H4 (cell line): ENCODE measurements at regions not wholly inside any gene's neighbourhood (a gene's known extent, or its start where the extent isn't known, plus 50 kb on each side); places are given as distances from the start of the nearest gene placed in this dataset.
"Not testable (repeated sequence)": the region's sequence is repeated elsewhere in the genome, so short reads cannot be mapped to it uniquely, and the experiment has no call there.

ENCODE experiments used
- DNase-seq: peaks from one replicate; pipeline ENCODE4 v3.0.0-alpha.2; 2015; ENCODE audit warnings: low spot score

DNA sequence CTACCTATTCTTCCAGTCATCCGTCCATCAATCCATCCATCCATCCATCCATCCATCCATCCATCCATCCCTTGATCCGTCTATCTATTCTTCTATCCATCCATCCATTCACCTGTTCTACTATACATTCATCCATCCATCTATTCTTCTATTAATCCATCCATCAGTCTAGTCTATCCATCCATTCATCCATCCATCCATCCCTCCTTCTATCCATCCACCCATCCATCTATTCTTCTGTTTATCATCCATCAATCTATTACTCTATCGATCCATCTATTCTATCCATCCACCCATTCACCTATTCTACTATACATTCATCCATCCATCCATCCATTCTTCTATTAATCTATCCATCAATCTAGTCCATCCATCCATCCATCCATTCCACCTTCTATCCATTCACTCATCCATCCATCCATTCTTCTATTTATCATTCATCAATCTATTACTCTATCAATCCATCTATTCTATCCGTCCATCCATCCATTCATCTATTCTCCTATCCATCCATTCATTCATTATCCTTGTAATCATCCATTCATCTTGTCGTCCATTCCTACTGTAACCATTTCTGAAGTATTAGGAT lies 110.4 kb upstream of the ZNF516 start:
- no peak for DNase-seq

DNA sequence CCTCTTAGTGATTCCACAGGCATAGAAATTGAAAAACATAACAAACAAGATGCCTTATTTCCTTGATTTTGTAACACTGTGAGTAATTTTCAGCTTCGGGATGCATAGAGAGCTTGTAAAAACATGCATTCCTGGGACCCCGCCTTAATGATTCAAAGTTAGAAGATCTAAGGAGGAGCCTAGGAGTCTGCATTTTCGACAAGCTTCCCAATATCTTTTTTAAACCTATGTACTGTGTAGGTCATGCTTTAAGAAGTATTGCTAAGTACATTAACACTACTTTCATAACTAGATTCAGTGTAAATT lies 109.8 kb upstream of the ZNF516 start:
- DNase-seq, result no peak

DNA sequence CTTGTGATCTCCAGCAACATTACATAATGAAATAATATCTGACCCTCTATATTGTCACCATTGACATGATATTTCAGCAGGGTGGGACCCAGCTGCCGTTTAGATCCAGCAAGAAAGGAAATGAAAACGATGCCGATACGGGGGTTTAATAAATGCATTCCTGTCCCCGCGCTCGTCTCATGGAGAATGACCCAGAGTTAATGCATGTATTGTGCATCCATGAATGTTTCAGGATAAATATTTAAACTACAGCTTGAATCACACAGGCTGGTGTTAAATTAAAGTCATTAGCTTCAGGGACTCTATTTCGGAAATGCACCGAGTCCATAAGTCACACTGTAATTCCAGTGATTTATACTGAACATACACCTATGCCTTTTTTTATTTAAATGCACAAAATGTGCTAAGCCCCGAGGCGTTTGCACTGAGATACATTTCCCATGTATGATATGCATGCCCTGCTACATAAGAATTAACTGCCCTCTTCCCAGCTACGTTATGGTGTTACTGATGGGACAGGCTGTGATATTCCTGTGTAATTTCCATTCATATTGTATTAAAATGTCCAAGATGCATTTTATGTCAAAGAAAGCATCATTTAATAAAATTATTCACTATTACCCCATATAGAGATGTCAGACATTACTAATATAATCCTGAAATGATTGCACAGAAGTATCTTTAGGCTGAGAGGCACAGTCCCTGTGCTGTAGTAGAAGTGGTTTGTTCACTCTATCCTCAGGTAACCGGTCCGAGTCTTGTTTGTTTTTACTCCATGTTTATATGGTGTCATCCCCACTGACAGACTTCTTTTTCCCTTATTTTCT lies 109.3 kb upstream of the ZNF516 start:
- DNase-seq, result no peak

DNA sequence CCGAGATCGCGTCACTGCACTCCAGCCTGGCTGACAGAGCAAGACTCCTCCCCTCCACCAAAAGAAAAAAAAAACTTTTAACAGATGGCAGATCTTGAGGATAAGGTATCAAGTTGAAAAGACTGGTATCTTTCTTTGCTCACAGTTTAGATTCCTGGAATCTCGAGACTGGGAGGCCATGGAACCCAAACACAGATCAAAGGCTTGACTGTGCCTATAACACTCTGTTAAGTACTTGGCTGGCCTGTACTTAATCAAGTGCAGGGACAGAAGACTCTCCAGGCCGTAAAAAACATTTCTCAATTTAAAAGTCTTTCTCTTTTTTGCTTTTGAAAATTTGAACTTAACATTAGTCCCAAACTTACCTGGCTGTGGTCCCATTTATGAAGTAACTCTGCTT lies 107.1 kb upstream of the ZNF516 start:
- DNase-seq, result no peak

DNA sequence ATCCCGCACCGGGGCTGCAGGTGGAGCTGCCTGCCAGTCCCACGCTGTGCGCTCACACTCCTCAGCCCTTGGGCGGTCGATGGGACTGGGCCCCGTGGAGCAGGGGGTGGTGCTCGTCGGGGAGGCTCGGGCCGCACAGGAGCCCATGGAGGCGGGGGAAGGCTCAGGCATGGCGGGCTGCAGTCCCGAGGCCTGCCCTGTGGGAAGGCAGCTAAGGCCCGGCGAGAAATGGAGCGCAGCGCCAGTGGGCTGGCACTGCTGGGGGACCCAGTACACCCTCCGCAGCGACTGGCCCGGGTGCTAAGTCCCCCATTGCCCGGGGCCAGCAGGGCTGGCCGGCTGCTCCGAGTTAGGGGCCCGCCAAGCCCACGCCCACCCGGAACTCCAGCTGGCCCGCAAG lies 105.0 kb upstream of the ZNF516 start:
- DNase-seq, result not testable (repeated sequence)

DNA sequence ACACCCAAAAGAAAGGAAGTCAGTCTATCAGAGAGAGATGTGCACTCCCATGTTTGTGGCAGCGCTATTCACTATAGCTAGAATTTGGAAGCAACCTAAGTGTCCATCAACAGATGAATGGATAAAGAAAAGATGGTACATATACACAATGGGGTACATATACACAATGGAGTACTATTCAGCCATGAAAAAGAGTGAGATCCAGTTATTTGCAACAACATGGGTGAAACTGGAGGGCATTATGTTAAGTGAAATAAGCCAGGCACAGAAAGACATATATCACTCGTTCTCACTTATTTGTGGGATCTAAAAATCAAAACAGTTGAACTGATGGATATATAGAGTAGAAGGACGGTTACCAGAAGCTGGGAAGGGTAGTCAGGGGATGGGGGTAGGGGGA lies 99.9 kb upstream of the ZNF516 start:
- no peak for DNase-seq

DNA sequence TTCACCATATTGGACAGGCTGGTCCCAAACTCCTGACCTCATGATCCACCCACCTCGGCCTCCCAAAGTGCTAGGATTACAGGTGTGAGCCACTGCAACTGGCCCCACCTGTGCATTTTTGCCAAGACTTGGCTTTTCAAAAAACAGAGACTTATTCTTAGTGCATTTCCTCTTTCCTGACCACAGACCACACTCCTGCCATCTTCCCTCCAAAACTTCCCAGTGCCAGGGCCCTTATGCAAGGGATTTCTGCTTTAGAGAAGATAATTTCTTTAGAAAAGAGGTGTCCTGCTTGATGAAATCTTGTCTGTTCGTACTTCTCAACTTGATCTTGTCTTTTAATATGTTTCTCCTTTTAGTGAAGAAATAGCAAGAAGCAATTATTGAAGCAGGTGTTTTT lies 98.8 kb upstream of the ZNF516 start:
- no peak for DNase-seq

DNA sequence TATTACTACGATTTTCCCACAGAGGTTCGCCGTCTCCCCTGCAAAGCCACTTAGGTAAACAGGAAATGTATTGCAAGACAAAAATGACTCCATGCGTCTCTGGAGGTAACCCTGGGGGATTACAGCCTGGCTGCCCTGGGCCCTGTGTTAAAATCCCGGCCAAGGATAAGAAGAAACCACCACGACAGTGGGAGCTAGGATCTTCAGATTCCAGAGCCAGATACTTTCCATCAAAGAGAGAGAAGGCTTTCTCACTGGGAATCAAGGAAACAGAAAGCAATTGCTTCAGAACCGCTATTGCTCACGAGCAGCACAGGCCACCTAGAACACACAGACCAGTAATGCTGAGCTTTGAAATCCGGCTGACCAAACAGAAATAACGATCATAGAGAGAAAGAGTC lies 97.9 kb upstream of the ZNF516 start:
- DNase-seq, result peak; percentile 52

DNA sequence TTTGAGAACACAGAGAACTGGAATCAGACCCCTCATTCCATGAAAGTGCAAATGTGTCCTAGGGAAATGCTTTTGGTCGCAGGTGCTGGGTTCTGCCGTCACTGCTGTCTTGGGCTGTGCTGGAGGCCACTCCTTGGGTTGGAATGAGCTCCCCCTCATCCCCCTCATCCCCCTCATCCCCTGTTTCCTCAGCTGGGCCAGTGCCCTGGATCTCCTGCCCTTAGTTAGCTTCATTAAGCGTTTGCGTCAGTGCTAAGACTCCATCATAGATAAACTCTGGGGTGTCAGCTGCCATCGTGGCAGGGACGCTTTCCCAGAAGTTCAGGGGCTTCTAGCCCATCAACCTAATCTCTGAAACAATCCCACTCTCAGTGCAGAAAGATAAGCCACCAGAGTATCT lies 97.1 kb upstream of the ZNF516 start:
- DNase-seq, result no peak

DNA sequence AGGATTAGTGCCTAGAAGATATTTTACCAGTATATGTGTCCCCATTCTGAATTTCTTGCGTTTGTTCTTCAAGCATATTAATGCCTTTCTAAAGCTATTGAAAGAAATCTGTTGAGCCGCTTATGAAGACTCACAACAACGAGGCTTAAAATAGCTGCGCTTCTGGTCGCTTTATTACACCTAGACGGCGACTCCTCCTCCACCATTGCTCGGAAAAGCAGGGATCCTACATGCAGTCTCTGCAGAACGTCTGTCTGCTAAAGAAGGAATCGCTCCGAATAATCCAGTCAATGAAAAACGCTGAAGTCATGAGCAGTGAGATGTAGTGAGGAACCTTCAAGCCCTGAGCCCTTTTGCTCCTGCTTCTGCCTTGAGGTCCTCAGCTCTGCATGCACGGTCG lies 94.8 kb upstream of the ZNF516 start:
- no peak for DNase-seq

DNA sequence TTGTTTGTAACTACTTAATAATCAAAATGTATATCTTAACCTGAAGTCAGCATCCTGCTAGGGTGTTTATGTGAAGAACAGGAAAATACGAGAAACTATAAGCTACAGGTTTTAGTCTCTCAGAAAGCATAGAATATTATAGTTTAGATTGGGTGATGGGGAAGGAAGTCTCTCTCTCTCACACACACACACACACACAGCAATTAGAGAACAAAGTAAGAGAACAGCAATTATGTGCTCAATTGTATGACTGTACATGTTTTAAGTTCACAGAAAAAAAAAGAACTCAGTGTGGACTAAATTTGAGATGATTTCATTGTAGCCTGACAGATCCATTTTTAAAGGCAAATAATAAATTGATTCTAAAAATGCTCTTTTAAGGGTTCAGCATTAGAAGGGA lies 94.3 kb upstream of the ZNF516 start:
- DNase-seq, result no peak

DNA sequence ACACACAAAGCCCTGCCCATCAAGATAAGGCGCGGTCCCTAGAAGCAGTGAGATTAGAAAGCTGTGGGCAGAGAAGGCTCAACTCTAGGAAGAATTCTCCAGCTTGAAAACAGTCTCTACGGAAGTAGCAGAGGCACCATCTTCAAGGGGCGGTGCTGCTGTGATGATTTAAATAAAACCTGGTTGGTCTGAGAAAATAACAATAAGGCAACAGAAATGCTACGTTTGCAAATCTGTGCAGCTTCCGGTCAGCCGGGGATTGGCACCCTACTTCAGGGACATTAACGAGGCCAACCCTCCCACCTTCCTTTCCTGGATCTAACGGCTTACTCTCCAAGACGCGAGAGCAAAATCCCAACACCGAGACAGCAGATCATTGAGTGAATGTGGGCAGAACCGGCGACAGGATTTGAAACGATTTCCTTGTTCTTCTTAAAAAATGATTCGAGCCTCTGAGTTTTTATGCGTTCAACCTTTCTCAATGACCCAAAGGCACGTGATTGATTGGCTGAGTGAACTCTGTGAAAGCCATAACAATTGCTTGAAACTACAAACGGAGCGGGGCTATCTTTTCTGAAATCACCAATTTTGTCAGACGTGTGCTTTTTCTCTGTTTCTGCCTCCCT lies 93.7 kb upstream of the ZNF516 start:
- DNase-seq, result no peak

DNA sequence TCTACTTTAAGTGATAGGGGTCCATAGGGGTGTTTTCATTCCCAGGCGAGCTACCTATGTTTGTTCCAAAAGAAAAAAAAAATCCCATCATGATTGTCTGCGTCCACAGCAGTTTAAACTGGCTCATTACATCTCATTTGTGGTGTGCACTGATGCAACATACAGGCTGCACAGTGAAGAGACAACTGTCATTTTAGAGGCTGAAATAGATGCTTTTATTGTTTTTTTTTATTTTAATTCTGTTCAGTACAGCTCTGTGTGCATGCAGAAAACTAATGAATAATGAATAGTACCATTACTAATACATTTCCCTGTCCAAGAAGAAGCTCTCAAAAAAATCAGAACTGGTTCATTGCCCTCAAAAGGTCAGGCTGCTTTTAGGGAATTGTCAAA lies 92.8 kb upstream of the ZNF516 start:
- no peak for DNase-seq

DNA sequence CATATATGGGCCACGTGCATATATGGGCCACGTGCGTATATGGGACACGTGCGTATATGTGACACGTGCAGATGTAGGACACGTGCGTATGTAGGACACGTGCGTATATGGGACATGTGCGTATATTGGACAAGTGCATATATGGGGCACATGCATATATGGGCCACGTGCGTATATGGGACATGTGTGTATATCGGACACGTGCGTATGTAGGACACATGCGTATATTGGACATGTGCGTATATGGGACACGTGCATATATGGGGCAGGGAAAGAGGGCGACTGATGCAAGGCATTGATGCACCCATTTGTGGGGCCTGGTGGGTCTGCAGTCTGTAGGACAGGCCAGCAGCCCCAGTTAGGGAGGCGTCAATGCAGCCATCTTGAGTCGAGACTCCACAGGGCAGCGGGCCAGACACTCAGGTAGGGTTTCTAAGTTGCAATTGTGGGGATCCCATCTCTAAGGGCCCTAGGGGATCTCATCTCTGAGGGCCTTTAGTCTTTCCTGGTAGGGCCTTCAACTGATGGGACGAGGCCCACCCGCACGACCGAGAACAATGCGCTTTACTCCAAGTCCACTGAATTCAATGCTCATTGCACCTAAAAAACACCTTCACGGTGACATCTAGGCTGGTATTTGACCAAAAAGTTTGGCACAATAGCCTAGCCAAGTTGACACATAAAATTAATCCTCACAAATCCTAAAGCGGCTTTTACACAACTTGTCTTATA lies 92.3 kb upstream of the ZNF516 start:
- no peak for DNase-seq

DNA sequence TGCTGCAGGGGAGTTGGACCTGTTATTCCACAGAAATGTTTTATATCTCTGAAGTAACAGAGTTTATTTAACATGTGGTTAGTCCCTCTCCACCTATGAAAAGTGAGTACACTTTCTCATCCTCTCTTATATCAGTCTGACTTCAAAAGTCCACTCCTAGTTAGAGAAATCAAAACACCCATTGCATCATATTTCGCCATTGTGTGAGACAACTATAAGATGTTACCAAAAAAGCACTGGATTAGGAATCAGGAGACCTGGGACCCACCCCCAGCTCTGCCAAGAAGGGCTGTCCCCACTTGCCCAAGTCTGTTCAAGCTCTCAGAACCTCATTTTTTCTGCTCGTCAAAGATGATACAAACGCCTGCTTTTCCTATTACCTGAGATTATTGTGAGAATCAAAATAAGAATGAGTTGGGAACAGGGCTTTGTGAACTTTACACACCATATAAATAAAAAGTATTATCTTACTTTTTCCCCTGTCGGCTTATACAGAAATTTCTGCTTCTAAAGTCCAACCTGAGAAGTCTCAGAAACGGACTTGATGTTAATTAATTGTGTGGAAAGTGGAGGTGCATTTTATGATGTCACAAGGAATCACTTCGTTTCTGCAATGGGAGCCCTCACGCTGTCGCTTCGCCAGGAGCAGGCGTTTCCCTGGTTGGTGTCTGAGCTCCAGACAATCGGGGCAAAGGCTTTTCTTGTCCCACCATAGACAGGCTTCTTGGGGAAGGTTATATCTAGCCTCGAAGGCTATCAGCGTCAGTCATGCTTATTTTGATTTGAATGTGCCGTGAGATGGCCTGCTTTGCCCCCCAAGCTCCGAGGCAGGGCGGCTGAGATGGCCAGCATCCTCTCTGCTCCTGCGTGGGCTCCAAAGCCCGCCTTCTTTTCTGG lies 89.6 kb upstream of the ZNF516 start:
- DNase-seq, result no peak

DNA sequence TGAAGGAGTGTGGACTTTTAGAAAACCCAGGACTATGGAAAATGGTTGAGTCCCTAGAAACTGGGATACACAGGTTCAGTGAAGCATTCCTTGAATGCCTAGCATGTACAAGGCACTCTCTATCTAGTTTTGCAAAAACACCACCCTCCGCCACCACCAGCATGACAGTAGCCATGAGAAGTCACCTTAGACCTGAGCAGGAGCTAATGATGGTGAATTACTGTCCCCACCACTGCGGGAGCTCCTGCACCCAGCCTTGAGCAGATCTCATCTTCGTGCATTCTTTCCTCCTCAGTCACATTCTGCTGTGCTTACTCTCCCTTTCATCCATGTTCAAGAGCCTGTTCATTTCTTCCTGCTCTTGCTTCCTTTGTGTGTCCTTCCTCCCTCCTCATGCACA lies 86.2 kb upstream of the ZNF516 start:
- DNase-seq, result no peak

DNA sequence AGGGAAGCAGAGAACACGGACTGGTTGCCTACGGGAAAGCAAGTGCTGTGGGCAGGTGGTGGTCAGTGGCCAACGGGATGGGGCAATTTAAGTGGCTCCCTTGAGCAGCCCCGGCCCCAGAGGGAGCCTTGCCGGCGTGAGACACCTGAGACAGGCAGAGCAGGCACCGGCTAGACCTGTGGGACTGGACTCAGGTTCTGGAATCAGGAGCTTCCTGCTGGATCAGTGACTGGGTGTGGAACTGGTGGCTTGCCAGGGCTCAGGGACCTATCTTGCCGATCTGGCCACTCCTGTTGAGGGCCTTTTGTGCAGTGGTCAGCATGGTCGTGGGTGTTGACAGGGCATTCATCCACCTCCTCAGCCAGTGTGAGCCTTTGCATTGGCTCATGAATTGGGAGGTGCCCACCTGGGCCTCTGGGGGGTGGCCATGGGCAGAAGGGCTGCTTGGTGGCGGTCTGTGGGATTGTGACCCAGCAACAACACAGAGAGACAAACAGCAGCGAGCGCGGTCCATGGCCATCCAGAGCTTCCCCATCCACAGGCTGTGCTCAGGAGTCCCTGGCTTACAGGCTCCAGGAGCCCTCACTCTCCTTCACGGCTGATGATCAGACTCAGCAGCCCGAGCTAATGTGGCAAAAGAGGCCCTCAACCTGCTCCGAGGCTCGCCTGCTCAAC lies 85.4 kb upstream of the ZNF516 start:
- no peak for DNase-seq

DNA sequence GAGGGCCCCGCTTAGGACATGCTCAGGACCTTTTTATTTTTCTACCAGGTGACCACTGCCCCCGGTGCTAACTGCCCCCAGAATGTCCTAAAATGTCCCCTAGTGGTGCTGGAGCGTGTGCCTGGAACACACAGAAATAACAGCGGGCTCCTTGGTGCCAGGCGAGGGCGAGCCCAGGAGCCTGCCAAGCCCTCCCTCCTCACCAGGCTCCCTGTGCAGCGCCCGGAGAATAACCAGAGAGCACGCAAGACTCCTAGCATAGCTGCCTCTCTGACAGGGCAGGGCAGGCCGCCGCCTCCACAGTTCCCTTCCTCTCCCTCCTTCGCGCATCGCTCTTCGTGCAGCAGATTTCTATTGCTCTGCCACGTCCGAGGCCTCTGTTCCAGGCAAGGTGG lies 84.3 kb upstream of the ZNF516 start:
- no peak for DNase-seq

DNA sequence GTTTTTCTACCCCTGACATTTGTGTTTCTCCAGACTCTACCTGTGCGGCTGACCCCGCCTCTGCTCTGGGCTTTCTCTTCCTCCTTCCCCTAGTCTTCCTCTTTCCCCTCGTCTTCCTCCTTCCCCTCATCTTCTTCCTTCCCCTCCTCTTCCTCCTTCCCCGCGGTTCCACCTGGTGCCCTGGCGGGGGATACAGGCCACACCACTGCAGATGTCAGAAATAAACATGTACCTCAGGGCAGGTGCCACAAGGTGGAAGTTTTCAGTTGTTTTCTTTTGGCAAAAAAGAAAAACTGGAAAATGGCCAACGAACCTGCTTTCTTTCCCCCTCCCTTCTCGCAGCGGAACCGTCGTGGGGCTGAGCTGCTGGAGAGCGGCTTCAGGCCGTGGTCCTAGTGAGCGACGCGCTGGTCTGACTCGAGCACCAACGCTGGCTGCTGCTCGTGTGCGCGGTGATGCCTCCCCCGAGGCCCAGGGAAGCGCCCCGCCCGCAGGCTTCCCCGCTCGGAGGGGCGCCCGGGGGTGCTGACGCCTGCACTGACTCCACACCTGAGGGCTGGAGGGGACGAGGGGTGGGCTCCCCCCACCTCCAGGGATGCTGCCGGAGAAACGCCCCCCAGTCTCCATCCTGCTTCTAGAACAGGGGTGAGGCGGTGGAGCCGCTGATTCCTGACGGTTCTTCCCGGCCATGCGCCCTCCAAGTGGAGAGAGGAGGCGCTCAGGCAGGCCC lies 83.7 kb upstream of the ZNF516 start:
- no peak for DNase-seq

DNA sequence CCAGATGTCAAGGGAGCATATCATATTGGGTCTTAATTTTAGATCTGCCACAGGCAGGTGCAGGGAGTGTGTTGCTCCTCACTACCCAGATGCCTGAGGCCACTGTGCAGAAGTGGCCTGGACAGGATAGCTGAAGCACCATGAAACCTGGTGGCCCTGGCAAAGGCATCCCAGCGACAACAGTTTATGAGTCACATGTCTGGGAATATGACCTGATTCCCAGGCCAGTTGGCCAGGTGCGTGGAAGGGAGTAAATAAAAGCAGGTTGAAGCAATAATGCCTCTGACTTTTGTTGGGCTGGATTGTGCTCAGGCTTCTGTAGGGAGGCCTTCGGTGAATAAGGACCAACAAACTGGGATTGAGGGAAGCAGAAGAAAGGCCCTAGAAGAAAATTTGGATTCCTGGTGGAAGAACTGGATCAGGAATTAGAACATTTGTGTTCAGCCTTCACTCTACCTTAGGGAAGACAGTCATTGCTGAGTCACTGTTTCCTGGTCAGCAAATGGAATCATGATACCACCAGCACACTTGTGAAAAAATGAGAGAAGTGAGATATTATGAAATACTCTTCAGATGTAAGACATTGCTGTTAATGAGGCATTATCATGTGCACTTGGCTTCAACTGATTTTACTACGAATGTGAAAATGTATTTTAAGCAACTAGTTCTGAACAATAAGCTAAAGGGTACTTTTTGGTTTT lies 78.4 kb upstream of the ZNF516 start:
- DNase-seq, result peak; percentile 44
